GM12892 (cell line): ENCODE measurements at regions not wholly inside any gene's neighbourhood (a gene's known extent, or its start where the extent isn't known, plus 50 kb on each side); places are given as distances from the start of the nearest gene placed in this dataset.

Experiments
- POLR2AphosphoS5 ChIP-seq: IDR thresholded peaks from 2 replicates; pipeline ENCODE4 v1.6.1; 2011; ENCODE audit warnings: low read depth, low read length, control low read depth
- TAF1 ChIP-seq: IDR thresholded peaks from 2 replicates; pipeline ENCODE4 v1.6.1; 2011; ENCODE audit warnings: low read depth, mild to moderate bottlenecking, control low read depth, low read length, borderline replicate concordance

GRCh38 chr3:117019082-117019713 lies 309.6 kb downstream of the TUSC7 start:
- no peak for TF ChIP-seq TAF1
- no peak for TF ChIP-seq POLR2AphosphoS5
